ENCODE measurements at regions not wholly inside any gene's neighbourhood (a gene's known extent, or its start where the extent isn't known, plus 50 kb on each side); places are given as distances from the start of the nearest gene placed in this dataset.

DNA sequence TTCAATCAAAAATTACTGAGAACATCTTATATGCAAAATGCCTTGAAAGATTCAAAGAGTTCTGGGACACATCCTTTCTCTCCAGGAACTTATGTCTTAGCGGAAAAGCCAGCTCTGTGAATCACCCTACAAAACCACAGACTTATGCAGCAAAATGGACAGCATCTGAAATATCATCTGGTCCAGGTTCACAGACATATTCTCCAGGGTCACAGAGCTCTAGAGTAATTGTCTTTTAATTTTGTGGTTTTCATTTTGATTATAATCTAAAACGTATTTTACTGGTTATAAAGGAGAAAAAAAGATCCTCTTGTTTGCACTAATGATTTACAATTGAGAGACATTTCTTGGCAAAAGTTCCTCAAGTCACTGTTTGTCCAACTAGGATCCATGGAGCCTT lies 246.2 kb downstream of the MSRB3 start:
- H3K27ac ChIP-seq: no peak overlapping the region
- TF ChIP-seq, protein P1, sequence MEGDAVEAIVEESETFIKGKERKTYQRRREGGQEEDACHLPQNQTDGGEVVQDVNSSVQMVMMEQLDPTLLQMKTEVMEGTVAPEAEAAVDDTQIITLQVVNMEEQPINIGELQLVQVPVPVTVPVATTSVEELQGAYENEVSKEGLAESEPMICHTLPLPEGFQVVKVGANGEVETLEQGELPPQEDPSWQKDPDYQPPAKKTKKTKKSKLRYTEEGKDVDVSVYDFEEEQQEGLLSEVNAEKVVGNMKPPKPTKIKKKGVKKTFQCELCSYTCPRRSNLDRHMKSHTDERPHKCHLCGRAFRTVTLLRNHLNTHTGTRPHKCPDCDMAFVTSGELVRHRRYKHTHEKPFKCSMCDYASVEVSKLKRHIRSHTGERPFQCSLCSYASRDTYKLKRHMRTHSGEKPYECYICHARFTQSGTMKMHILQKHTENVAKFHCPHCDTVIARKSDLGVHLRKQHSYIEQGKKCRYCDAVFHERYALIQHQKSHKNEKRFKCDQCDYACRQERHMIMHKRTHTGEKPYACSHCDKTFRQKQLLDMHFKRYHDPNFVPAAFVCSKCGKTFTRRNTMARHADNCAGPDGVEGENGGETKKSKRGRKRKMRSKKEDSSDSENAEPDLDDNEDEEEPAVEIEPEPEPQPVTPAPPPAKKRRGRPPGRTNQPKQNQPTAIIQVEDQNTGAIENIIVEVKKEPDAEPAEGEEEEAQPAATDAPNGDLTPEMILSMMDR (IDR thresholded peaks at IDR 0.05): no peak
- TF ChIP-seq POLR2A (IDR thresholded peaks at IDR 0.05): no peak
- no peak for ATAC-seq
- no peaks in the 10 kb centered on the region for H3K27me3 ChIP-seq
- WGBS, 2 donors: 53 to 55% methylated on average over 2 of the region's 2 CpGs
- intact Hi-C loops (cut with DNase I): no loop called here
- no peaks in the 10 kb centered on the region for H3K4me1 ChIP-seq
- no peak for DNase-seq
- H3K36me3 ChIP-seq (replicated peaks in 1 of 2; ENCODE audit: insufficient read depth in 1 of 2, low read depth in 2 of 2): no peaks in the 10 kb centered on the region
- H3K4me3 ChIP-seq: no peak overlapping the region
- no peaks in the 10 kb centered on the region for H3K9me3 ChIP-seq

DNA sequence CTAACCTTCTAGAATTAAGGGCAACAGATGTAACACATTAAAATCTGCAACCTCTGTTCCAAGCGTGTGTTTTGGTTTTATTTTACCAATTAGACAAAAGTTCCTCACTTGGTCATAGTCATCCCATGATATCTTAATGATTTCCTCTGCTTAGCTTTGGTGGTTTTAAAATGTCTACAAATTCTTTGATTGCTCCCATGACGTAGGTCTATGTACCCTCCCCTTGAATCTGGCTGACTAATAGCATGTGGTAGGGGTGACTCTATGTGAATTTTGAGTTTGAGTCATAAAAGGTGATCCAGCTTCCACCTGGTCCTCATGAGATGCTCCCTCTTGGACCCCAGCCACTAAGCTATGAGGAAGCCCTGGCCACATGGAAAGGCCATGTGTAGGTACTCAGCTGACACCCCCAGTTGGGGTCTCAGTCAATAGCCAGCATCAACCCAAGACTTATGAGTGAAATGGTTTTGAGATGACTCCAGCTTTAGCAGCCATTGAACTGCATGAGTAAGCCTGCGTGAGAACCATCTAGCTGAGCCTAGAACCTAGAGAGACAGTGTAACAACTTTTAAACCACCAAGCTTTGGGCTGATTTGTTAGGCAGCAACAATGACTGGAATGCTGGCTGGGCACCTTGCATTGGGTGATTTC lies 247.1 kb downstream of the MSRB3 start:
- no peak for ATAC-seq

DNA sequence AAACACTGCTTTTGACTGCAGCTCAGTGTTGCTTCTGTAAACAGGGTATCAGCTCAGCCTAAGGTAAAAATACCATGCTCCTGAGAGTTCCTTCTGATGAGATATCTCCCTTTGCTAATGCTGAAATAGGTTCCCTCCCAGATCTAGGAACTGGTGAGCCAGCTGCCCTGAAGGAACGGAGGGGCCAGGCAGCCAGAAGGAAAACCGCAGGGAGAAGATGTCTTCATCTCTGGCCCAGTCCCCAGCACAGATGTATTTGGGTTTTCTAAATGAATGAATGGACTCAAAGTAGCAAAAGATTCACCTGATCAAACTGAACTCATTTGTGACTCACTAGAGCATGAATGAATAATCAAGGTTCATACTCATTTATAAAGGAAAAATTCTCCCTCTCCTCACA lies 247.8 kb downstream of the MSRB3 start:
- Histone ChIP-seq H3K4me1 (no peaks in the 10 kb centered on the region), H3K9me3 (no peaks in the 10 kb centered on the region), H3K36me3 (replicated peaks in 1 of 2; ENCODE audit: insufficient read depth in 1 of 2, low read depth in 2 of 2) (no peaks in the 10 kb centered on the region), H3K27me3 (no peaks in the 10 kb centered on the region), H3K27ac (no peak overlapping the region), H3K4me3 (no peak overlapping the region)
- DNase-seq: no peak
- ATAC-seq: no peak
- intact Hi-C loops (cut with DNase I): no loop called here
- 65 to 70% methylated on average over 2 of the region's 2 CpGs for WGBS, 2 donors
- no peak for TF ChIP-seq POLR2A (IDR thresholded peaks at IDR 0.05)

More for the DNA sequence above, 247.1 kb downstream of the MSRB3 start:
- Histone ChIP-seq H3K4me1 (no peaks in the 10 kb centered on the region), H3K36me3 (replicated peaks in 1 of 2; ENCODE audit: insufficient read depth in 1 of 2, low read depth in 2 of 2) (no peaks in the 10 kb centered on the region), H3K27me3 (no peaks in the 10 kb centered on the region), H3K9me3 (no peaks in the 10 kb centered on the region), H3K27ac (no peak overlapping the region), H3K4me3 (no peak overlapping the region)
- TF ChIP-seq, protein P1 (IDR thresholded peaks at IDR 0.05): no peak
- TF ChIP-seq POLR2A (IDR thresholded peaks at IDR 0.05): no peak
- WGBS, 2 donors: 82 to 92% methylated on average over 3 of the region's 3 CpGs
- intact Hi-C loops (cut with DNase I): no loop called here
- DNase-seq: no peak

DNA sequence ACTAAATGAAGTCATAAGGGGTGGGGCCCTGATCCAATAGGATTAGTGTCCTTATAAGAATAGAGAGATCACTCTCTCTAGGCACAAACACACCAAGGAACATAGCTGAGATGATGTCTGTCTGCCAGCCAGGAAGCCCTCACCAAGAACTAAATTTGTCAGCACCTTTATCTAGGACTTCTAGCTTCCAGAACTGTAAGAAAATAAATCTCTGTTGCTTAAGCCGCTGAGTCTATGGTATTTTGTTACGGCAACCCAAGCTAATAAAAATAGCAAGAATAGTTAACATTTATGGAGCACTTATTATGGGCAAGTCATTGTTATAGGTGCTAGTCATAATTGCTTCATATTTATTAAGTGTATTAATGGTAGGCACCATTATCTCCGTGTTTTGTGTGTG lies 249.6 kb downstream of the MSRB3 start:
- no peak for DNase-seq
- no peaks in the 10 kb centered on the region for H3K9me3 ChIP-seq
- peaks cover 7% of the 10 kb centered on the region for H3K4me1 ChIP-seq
- TF ChIP-seq, protein P1 (IDR thresholded peaks at IDR 0.05): no peak
- TF ChIP-seq POLR2A (IDR thresholded peaks at IDR 0.05): no peak
- intact Hi-C loops (cut with DNase I): no loop called here
- 90 to 96% methylated on average over 3 of the region's 3 CpGs for WGBS, 2 donors
- no peak for ATAC-seq
- H3K4me3 ChIP-seq: no peak overlapping the region
- H3K36me3 ChIP-seq (replicated peaks in 1 of 2; ENCODE audit: insufficient read depth in 1 of 2, low read depth in 2 of 2): no peaks in the 10 kb centered on the region
- H3K27ac ChIP-seq: no peak overlapping the region
- no peaks in the 10 kb centered on the region for H3K27me3 ChIP-seq

DNA sequence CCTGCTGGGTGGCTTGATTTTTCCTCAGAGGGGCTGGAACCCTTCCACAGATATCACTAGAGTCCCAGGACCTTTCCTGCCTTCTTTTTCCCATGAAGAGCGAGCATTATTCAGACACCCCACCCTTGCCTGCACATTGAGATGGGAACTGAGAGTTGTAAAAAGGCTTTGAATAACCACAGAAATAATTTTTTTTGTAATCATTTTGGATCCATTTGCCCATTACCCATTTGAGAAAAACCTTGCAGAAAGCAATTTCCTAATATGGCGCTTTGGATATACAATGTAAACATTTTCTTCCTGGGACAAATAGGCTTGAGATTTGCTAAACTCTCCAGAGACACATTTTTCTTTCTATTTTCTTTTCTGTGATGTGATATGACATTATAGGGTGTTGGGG lies 250.6 kb downstream of the MSRB3 start:
- Histone ChIP-seq H3K4me1 (peaks cover 11% of the 10 kb centered on the region), H3K36me3 (replicated peaks in 1 of 2; ENCODE audit: insufficient read depth in 1 of 2, low read depth in 2 of 2) (no peaks in the 10 kb centered on the region), H3K4me3 (no peak overlapping the region), H3K27ac (no peak overlapping the region), H3K9me3 (no peaks in the 10 kb centered on the region), H3K27me3 (no peaks in the 10 kb centered on the region)
- no peak for DNase-seq
- ATAC-seq: no peak
- intact Hi-C loops (cut with DNase I): no loop called here
- WGBS, 2 donors: 91 to 95% methylated on average over 2 of the region's 2 CpGs
- no peak for TF ChIP-seq POLR2A (IDR thresholded peaks at IDR 0.05)
- TF ChIP-seq, protein P1 (IDR thresholded peaks at IDR 0.05): no peak

Data from body of pancreas (tissue), 4 donors.